Peyer's patch (tissue), 4 donors: ENCODE measurements at regions not wholly inside any gene's neighbourhood (a gene's known extent, or its start where the extent isn't known, plus 50 kb on each side); places are given as distances from the start of the nearest gene placed in this dataset.

Source experiments
- DNase-seq, 3 donors: peaks; one replicate each; pipeline ENCODE4 v3.0.0-alpha.2; 2017 to 2019
- H3K27ac ChIP-seq, 4 donors: fragments of 200-600 bp; sonication (generic); one replicate each; pipeline ENCODE4 v1.5.1; 2016 to 2019
- H3K27me3 ChIP-seq, 2 donors: fragments of 200-600 bp; sonication (generic); one replicate each; pipeline ENCODE4 v1.5.1; 2019
- H3K36me3 ChIP-seq, 3 donors: fragments of 200-600 bp; sonication (generic); one replicate each; pipeline ENCODE4 v1.5.1; 2016 to 2019
- H3K4me1 ChIP-seq, 4 donors: fragments of 200-600 bp; sonication (generic); one replicate each; pipeline ENCODE4 v1.5.1; 2016 to 2019
- H3K4me3 ChIP-seq, 4 donors: fragments of 200-600 bp; sonication (generic); 1 replicate in 3 of 4; 2 replicates in 1 of 4; pipeline ENCODE4 v1.5.1; 2016 to 2019; ENCODE audit warnings: mild to moderate bottlenecking in 1 of 4
- H3K9me3 ChIP-seq, 4 donors: fragments of 200-600 bp; sonication (generic); one replicate each; pipeline ENCODE4 v1.5.1; 2016 to 2019; ENCODE audit warnings: mild to moderate bottlenecking in 1 of 4
- POLR2A ChIP-seq, 2 donors: fragments of 450-650 bp; IDR thresholded peaks; one replicate each; pipeline ENCODE4 v1.5.1; 2017; ENCODE audit warnings: antibody characterized with exemption in 2 of 2, mild to moderate bottlenecking in 2 of 2, moderate library complexity in 2 of 2
- TF ChIP-seq, protein P1 (sequence below), 6 experiments: fragments of 450-650 bp in 4 of 6; fragments of 200-600 bp in 2 of 6; sonication (generic) in 1 of 6; IDR thresholded peaks; one replicate each; pipeline ENCODE4 v1.5.1; 2017 to 2019; ENCODE audit warnings: antibody characterized with exemption in 6 of 6, mild to moderate bottlenecking in 3 of 6, moderate library complexity in 1 of 6

DNA sequence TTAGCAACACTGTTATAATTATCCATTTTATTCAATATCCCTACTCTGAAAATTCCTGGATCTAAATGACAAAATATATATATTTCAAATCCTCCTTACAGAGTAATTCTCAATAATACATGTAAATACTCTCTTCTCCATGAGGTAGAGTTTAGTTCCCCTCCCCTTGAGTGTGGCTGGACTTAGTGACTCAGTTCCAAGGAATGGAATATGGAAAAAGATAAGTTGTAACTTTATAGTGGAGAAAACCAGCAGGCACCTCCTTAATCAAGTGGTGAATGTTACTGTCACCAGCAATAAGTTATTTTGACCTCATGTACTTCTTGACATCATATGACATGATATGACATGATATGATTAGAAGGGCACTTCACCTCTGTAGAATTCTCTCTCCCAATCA, 302.0 kb downstream of the RAB28 start:
- H3K4me1 ChIP-seq: no peaks in the 10 kb centered on the region
- H3K27me3 ChIP-seq: no peaks in the 10 kb centered on the region
- H3K27ac ChIP-seq: no peak overlapping the region
- no peak for DNase-seq
- no peaks in the 10 kb centered on the region for H3K36me3 ChIP-seq
- H3K9me3 ChIP-seq: no peaks in the 10 kb centered on the region
- H3K4me3 ChIP-seq: no peak overlapping the region
- TF ChIP-seq, protein P1, sequence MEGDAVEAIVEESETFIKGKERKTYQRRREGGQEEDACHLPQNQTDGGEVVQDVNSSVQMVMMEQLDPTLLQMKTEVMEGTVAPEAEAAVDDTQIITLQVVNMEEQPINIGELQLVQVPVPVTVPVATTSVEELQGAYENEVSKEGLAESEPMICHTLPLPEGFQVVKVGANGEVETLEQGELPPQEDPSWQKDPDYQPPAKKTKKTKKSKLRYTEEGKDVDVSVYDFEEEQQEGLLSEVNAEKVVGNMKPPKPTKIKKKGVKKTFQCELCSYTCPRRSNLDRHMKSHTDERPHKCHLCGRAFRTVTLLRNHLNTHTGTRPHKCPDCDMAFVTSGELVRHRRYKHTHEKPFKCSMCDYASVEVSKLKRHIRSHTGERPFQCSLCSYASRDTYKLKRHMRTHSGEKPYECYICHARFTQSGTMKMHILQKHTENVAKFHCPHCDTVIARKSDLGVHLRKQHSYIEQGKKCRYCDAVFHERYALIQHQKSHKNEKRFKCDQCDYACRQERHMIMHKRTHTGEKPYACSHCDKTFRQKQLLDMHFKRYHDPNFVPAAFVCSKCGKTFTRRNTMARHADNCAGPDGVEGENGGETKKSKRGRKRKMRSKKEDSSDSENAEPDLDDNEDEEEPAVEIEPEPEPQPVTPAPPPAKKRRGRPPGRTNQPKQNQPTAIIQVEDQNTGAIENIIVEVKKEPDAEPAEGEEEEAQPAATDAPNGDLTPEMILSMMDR (IDR thresholded peaks at IDR 0.05): no peak
- no peak for TF ChIP-seq POLR2A (IDR thresholded peaks at IDR 0.05)

DNA sequence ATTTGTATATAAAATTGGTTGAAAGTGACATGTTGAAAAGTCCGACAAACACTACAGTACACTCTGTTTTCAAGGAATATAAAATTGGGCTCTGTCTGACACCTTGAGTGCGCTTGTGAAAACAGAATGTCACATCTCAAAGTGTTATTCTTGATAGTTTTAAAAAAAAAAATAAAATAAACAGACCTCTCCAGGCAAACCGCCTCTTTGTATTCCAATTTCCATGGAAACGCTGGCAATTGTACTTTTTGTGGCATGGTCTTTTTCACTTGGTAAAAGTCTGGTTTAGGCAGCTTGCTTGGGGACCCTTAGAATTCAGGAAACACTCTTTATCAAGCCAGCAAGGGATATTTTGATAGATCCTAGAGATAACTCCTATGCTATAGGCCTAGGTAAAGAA, 302.5 kb downstream of the RAB28 start:
- no peaks in the 10 kb centered on the region for H3K4me1 ChIP-seq
- H3K36me3 ChIP-seq: no peaks in the 10 kb centered on the region
- no peak for DNase-seq
- H3K27ac ChIP-seq: no peak overlapping the region
- H3K9me3 ChIP-seq: no peaks in the 10 kb centered on the region
- H3K4me3 ChIP-seq: no peak overlapping the region
- H3K27me3 ChIP-seq: no peaks in the 10 kb centered on the region
- TF ChIP-seq POLR2A (IDR thresholded peaks at IDR 0.05): no peak
- TF ChIP-seq, protein P1 (IDR thresholded peaks at IDR 0.05): no peak

DNA sequence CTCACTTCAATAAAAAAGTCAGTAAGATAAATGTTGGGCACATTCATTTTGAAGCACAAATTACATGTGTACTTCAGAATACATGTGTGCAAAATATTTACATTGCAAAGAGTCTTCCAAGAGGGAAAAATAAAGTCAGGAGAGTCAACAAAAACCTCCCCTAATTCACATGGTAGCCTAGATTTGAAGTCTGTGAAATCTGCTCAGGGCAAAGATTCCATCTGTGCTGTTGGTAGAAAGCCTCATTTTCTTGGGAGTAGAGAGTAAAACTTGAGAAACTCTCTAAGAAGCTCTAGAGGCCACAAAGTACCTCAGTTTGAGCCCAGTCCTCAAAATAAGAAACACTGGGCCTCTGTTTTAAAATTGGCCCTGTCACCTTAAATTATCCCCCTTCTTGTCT, 303.4 kb downstream of the RAB28 start:
- Histone ChIP-seq H3K36me3 (no peaks in the 10 kb centered on the region), H3K4me3 (no peak overlapping the region), H3K27me3 (no peaks in the 10 kb centered on the region), H3K9me3 (no peaks in the 10 kb centered on the region), H3K4me1 (no peaks in the 10 kb centered on the region), H3K27ac (no peak overlapping the region)
- TF ChIP-seq, protein P1 (IDR thresholded peaks at IDR 0.05): no peak
- no peak for TF ChIP-seq POLR2A (IDR thresholded peaks at IDR 0.05)
- no peak for DNase-seq

DNA sequence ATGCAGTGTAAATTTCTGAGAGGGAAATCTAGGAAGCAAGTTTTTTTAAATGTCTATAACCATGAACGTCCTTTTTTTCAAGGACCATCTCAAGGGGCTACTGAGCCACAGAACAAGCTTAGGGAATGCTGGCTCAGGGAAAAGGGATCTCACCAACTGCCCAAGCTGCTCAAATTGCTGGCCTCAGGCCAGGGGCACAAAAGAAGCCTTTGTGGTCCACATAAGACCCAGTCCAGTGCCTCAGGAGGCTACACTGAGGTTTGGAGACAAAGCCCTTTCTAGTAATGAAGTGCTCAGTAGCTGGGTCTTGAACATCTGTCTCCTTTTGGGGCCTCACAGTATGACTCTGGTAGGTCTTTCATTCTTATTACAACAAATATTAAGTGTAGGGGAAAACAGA, 305.5 kb downstream of the RAB28 start:
- no peaks in the 10 kb centered on the region for H3K36me3 ChIP-seq
- H3K9me3 ChIP-seq: no peaks in the 10 kb centered on the region
- H3K27ac ChIP-seq: no peak overlapping the region
- TF ChIP-seq POLR2A (IDR thresholded peaks at IDR 0.05): no peak
- no peak overlapping the region for H3K4me3 ChIP-seq
- no peaks in the 10 kb centered on the region for H3K27me3 ChIP-seq
- no peaks in the 10 kb centered on the region for H3K4me1 ChIP-seq
- DNase-seq: no peak

DNA sequence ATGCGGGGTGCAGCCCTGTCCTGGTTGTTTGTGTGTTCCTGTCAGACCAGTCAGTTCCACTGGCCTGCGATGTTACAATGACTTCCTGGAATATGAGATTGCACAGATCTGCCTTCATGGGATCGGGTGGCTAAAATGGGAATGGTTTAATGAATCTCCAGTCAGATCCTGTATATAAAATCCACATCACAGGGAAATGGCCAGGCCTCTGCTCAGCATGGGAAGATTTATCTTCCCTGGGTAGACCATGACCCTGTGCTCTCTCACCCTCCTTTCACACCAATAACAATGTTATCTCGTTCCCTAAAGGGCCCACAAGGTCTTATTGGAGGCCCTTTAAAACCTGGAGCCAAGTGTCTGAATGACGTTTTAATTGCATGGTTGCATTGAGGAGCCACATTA, 307.4 kb downstream of the RAB28 start:
- H3K36me3 ChIP-seq: no peaks in the 10 kb centered on the region
- H3K4me3 ChIP-seq: no peak overlapping the region
- H3K4me1 ChIP-seq: no peaks in the 10 kb centered on the region
- H3K27me3 ChIP-seq: no peaks in the 10 kb centered on the region
- no peaks in the 10 kb centered on the region for H3K9me3 ChIP-seq
- no peak for TF ChIP-seq POLR2A (IDR thresholded peaks at IDR 0.05)
- TF ChIP-seq, protein P1 (IDR thresholded peaks at IDR 0.05): no peak
- DNase-seq: no peak
- no peak overlapping the region for H3K27ac ChIP-seq

DNA sequence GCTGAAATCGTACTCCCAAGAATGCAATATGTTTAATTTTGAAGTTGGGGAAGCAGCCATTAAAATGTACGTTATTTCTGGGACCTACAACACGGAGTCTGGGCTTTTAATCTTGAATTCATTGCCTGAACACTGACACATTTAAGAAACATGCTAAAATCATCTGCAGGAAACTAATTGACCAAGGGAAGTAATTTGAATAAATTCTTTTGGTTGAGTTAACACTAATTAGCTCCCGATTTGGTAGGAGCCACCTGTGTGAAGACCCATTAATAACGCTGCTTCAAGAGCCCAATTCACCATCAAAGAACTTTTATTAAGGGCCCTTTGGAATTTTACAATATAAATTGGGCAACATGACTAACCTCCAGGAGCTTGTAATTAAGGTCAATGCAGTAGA, 309.2 kb downstream of the RAB28 start:
- peak overlapping the region in 1 of 4 donors; percentile 12 for H3K27ac ChIP-seq
- DNase-seq: no peak
- no peaks in the 10 kb centered on the region for H3K9me3 ChIP-seq
- H3K36me3 ChIP-seq: no peaks in the 10 kb centered on the region
- H3K27me3 ChIP-seq: no peaks in the 10 kb centered on the region
- H3K4me1 ChIP-seq: no peaks in the 10 kb centered on the region
- H3K4me3 ChIP-seq: no peak overlapping the region
- TF ChIP-seq, protein P1 (IDR thresholded peaks at IDR 0.05): no peak
- TF ChIP-seq POLR2A (IDR thresholded peaks at IDR 0.05): no peak
